H9 (cell line): ENCODE measurements at regions not wholly inside any gene's neighbourhood (a gene's known extent, or its start where the extent isn't known, plus 50 kb on each side); places are given as distances from the start of the nearest gene placed in this dataset.
A peak's percentile ranks its signal among the peaks of the same experiment; 100 is the strongest.
"Not testable (repeated sequence)": the region's sequence is repeated elsewhere in the genome, so short reads cannot be mapped to it uniquely, and the experiment has no call there.

ENCODE experiments used
- DNase-seq: peaks from one replicate; pipeline ENCODE4 v3.0.0-alpha.2; 2017
- H2AFZ ChIP-seq: one replicate; pipeline ENCODE4 v1.6.1; 2013; ENCODE audit warnings: mild to moderate bottlenecking, low read length, control low read depth, moderate library complexity
- H2AK5ac ChIP-seq: 2 replicates; pipeline ENCODE4 v1.6.1; 2013; ENCODE audit warnings: low read length, control low read depth, mixed read lengths; ENCODE audit not compliant: insufficient read length
- H2BK120ac ChIP-seq: one replicate; pipeline ENCODE4 v1.6.1; 2013; ENCODE audit warnings: low read depth, mild to moderate bottlenecking, low read length, control low read depth, inconsistent platforms; ENCODE audit not compliant: poor library complexity, severe bottlenecking
- H2BK12ac ChIP-seq: 2 replicates; pipeline ENCODE4 v1.6.1; 2013; ENCODE audit warnings: low read length, control low read depth, mixed read lengths, low read depth; ENCODE audit not compliant: insufficient read length
- H2BK15ac ChIP-seq: 2 replicates; pipeline ENCODE4 v1.6.1; 2013; ENCODE audit warnings: low read depth, low read length, control low read depth
- H2BK20ac ChIP-seq: one replicate; pipeline ENCODE4 v1.6.1; 2013; ENCODE audit warnings: low read depth, mild to moderate bottlenecking, low read length, control low read depth, inconsistent platforms; ENCODE audit not compliant: poor library complexity, severe bottlenecking
- H2BK5ac ChIP-seq: 2 replicates; pipeline ENCODE4 v1.6.1; 2013; ENCODE audit warnings: low read length, control low read depth, mixed read lengths; ENCODE audit not compliant: insufficient read length
- H3K14ac ChIP-seq: 2 replicates; pipeline ENCODE4 v1.6.1; 2013; ENCODE audit warnings: low read length, control low read depth; ENCODE audit not compliant: insufficient read depth
- H3K18ac ChIP-seq: 2 replicates; pipeline ENCODE4 v1.6.1; 2013; ENCODE audit warnings: low read depth, mild to moderate bottlenecking, mixed read lengths, low read length, control low read depth; ENCODE audit not compliant: insufficient read length
- H3K23ac ChIP-seq: 2 replicates; pipeline ENCODE4 v1.6.1; 2013; ENCODE audit warnings: low read length, control low read depth, mixed read lengths, low read depth; ENCODE audit not compliant: insufficient read length
- H3K23me2 ChIP-seq: 2 replicates; pipeline ENCODE4 v1.6.1; 2013; ENCODE audit warnings: low read depth, mild to moderate bottlenecking, mixed read lengths, low read length, control low read depth; ENCODE audit not compliant: insufficient read length, poor library complexity, severe bottlenecking
- H3K27ac ChIP-seq: 2 replicates; pipeline ENCODE4 v1.5.1; 2013; ENCODE audit warnings: low read length, control low read depth, mixed read lengths, low read depth; ENCODE audit not compliant: insufficient read length
- H3K27me3 ChIP-seq: 2 replicates; pipeline ENCODE4 v1.6.1; 2013; ENCODE audit warnings: low read length, control low read depth, inconsistent platforms; ENCODE audit not compliant: insufficient read depth
- H3K4ac ChIP-seq: 2 replicates; pipeline ENCODE4 v1.6.1; 2013; ENCODE audit warnings: low read depth, mild to moderate bottlenecking, control low read depth, inconsistent platforms, low read length, moderate library complexity
- H3K4me1 ChIP-seq: 2 replicates; pipeline ENCODE4 v1.6.1; 2013; ENCODE audit warnings: low read length, control low read depth, inconsistent platforms; ENCODE audit not compliant: insufficient read depth
- H3K4me2 ChIP-seq: 2 replicates; pipeline ENCODE4 v1.6.1; 2013; ENCODE audit warnings: low read length, control low read depth, mixed read lengths; ENCODE audit not compliant: insufficient read length, insufficient read depth
- H3K56ac ChIP-seq: 2 replicates; pipeline ENCODE4 v1.6.1; 2013; ENCODE audit warnings: low read depth, mild to moderate bottlenecking, mixed read lengths, low read length, control low read depth; ENCODE audit not compliant: insufficient read length
- H3K79me1 ChIP-seq: 2 replicates; pipeline ENCODE4 v1.6.1; 2013; ENCODE audit warnings: low read depth, mild to moderate bottlenecking, moderate library complexity, low read length, control low read depth, inconsistent platforms; ENCODE audit not compliant: insufficient read depth, poor library complexity, severe bottlenecking
- H3K79me2 ChIP-seq: 2 replicates; pipeline ENCODE4 v1.6.1; 2013; ENCODE audit warnings: low read length, control low read depth, inconsistent platforms; ENCODE audit not compliant: insufficient read depth
- H3K9ac ChIP-seq: 2 replicates; pipeline ENCODE4 v1.6.1; 2013; ENCODE audit warnings: low read length, control low read depth, mixed read lengths; ENCODE audit not compliant: insufficient read length; ENCODE audit errors: extremely low read depth
- H3K9me3 ChIP-seq: one replicate; pipeline ENCODE4 v1.6.1; 2013; ENCODE audit warnings: low read depth, low read length, inconsistent platforms; ENCODE audit not compliant: control insufficient read depth
- H3T11ph ChIP-seq: one replicate; pipeline ENCODE4 v1.6.1; 2013; ENCODE audit warnings: mild to moderate bottlenecking, low read length, control low read depth, inconsistent platforms
- H4K20me1 ChIP-seq: one replicate; pipeline ENCODE4 v1.6.1; 2013; ENCODE audit not compliant: control insufficient read depth, insufficient read length, insufficient read depth
- H4K5ac ChIP-seq: 2 replicates; pipeline ENCODE4 v1.6.1; 2013; ENCODE audit warnings: low read depth, mild to moderate bottlenecking, mixed read lengths, low read length, control low read depth; ENCODE audit not compliant: insufficient read length
- H4K8ac ChIP-seq: replicated peaks from 2 replicates; pipeline ENCODE4 v1.6.1; 2013; ENCODE audit warnings: low read length, control low read depth, mixed read lengths, low read depth; ENCODE audit not compliant: insufficient read length
- H4K91ac ChIP-seq: 2 replicates; pipeline ENCODE4 v1.6.1; 2013; ENCODE audit warnings: low read depth, mild to moderate bottlenecking, moderate library complexity, mixed read lengths, low read length, control low read depth; ENCODE audit not compliant: insufficient read length
- H3K27ac Mint-ChIP-seq, 3 experiments: 2 replicates in 2 of 3; 3 replicates in 1 of 3; pipeline ENCODE4 v1.8.0; 2020 to 2021; ENCODE audit warnings: mixed read lengths in 3 of 3, mild to moderate bottlenecking in 1 of 3, moderate library complexity in 1 of 3
- H3K27me3 Mint-ChIP-seq: 2 replicates; pipeline ENCODE4 v1.8.0; 2021; ENCODE audit warnings: low read depth, mild to moderate bottlenecking, moderate library complexity, mixed read lengths
- H3K36me3 Mint-ChIP-seq, 3 experiments: 2 replicates in 2 of 3; 3 replicates in 1 of 3; pipeline ENCODE4 v1.8.0; 2020 to 2021; ENCODE audit warnings: low read depth in 3 of 3, mixed read lengths in 3 of 3; ENCODE audit not compliant: insufficient read depth in 1 of 3
- H3K4me1 Mint-ChIP-seq, 2 experiments: 2 replicates each; pipeline ENCODE4 v1.8.0; 2020; ENCODE audit warnings: mixed read lengths in 2 of 2
- H3K4me3 Mint-ChIP-seq, 2 experiments: 2 replicates in 1 of 2; 3 replicates in 1 of 2; pipeline ENCODE4 v1.8.0; 2020 to 2021; ENCODE audit warnings: mild to moderate bottlenecking in 2 of 2, mixed read lengths in 2 of 2, moderate library complexity in 1 of 2
- H3K9me3 Mint-ChIP-seq, 2 experiments: 2 replicates in 1 of 2; 3 replicates in 1 of 2; pipeline ENCODE4 v1.8.0; 2020; ENCODE audit warnings: mild to moderate bottlenecking in 2 of 2, mixed read lengths in 2 of 2, moderate library complexity in 1 of 2
- WGBS: extraction: QIAGEN DNeasy Blood & Tissue Kit; methylation state at CpG from one replicate; pipeline ENCODE4 v1.1.7; 2013; ENCODE audit warnings: missing lambda C conversion rate, low lambda C conversion rate, mixed read lengths; ENCODE audit not compliant: insufficient read length; ENCODE audit errors: extremely low coverage; 5-methylcytosine and 5-hydroxymethylcytosine counted together
- TF ChIP-seq, protein P1 (sequence below): fragments of 200-600 bp; sonication (generic); conservative IDR thresholded peaks from 3 replicates; pipeline ENCODE4 v1.8.0; 2021; ENCODE audit warnings: antibody characterized with exemption, mild to moderate bottlenecking

DNA sequence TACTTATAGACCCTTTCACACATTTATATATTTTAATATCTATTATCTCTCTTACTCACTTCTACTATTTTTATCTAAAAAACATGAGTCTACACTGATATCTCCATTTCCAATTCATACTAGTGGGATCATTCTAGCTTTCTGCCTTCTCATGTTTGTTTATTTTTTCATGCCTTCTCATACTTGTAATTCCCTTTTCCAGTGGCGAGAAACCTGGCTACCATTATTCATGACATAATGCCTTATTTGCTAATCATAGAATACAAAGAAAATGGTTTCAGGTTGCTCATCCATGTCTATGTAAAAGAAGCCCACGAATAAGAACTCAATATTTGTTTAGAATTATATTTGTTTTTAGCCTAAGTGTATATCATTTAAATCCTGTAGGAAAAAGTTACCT lies 232.7 kb upstream of the ACTBL2 start:
- Histone ChIP-seq H2AK5ac (no peak overlapping the region), H3K27me3 (no peaks in the 10 kb centered on the region), H2BK20ac (no peak overlapping the region), H3K4ac (no peak overlapping the region), H4K91ac (no peak overlapping the region), H3K18ac (no peak overlapping the region), H2BK15ac (no peak overlapping the region), H3K14ac (no peak overlapping the region), H3T11ph (no peak overlapping the region), H3K27ac (no peak overlapping the region), H3K4me1 (no peaks in the 10 kb centered on the region; the same call in 1 of the 2 replicates), H2AFZ (no peak overlapping the region), H3K79me1 (no peaks in the 10 kb centered on the region), H4K5ac (no peak overlapping the region), H2BK120ac (no peak overlapping the region), H3K23ac (no peak overlapping the region), H3K9ac (no peak overlapping the region), H4K20me1 (no peaks in the 10 kb centered on the region), H3K79me2 (no peaks in the 10 kb centered on the region), H2BK5ac (no peak overlapping the region), H3K56ac (no peak overlapping the region), H4K8ac (no peak overlapping the region), H3K23me2 (no peaks in the 10 kb centered on the region), H3K4me2 (no peak overlapping the region), H2BK12ac (no peak overlapping the region), H3K9me3 (no peaks in the 10 kb centered on the region)
- H3K4me3 Mint-ChIP-seq, result no peak overlapping the region
- WGBS, result no CpG with 5 or more reads among the region's 2 CpGs
- H3K9me3 Mint-ChIP-seq, result peaks cover 6% of the 10 kb centered on the region in 2 experiments; a peak in 4 of 5 replicates
- TF ChIP-seq, protein P1, sequence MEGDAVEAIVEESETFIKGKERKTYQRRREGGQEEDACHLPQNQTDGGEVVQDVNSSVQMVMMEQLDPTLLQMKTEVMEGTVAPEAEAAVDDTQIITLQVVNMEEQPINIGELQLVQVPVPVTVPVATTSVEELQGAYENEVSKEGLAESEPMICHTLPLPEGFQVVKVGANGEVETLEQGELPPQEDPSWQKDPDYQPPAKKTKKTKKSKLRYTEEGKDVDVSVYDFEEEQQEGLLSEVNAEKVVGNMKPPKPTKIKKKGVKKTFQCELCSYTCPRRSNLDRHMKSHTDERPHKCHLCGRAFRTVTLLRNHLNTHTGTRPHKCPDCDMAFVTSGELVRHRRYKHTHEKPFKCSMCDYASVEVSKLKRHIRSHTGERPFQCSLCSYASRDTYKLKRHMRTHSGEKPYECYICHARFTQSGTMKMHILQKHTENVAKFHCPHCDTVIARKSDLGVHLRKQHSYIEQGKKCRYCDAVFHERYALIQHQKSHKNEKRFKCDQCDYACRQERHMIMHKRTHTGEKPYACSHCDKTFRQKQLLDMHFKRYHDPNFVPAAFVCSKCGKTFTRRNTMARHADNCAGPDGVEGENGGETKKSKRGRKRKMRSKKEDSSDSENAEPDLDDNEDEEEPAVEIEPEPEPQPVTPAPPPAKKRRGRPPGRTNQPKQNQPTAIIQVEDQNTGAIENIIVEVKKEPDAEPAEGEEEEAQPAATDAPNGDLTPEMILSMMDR, result no peak
- H3K36me3 Mint-ChIP-seq, result 0 out of 7 replicates have a peak, but pooled peaks cover 0 to 6% (median 0%) of the 10 kb centered on the region in 3 experiments
- peaks cover 12 to 15% of the 10 kb centered on the region in 2 experiments for H3K4me1 Mint-ChIP-seq
- no peak for DNase-seq
- H3K27ac Mint-ChIP-seq, result no peak overlapping the region
- no peaks in the 10 kb centered on the region for H3K27me3 Mint-ChIP-seq

DNA sequence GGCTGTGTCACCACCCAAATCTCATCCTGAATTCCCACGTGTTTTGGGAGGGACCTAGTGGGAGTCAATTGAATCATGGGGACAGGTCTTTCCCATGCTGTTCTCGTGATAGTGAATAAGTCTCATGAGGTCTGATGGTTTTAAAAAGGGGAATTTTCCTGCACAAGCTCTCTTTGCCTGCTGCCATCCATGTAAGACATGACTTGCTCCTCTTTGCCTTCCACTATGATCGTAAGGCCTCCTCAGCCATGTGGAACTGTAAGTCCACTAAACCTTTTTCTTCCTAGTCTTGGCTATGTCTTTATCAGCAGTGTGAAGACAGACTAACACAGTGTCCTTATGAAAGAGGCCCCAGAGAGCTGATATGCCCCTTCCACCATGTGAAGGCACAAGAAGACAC lies 230.9 kb upstream of the ACTBL2 start:
- not testable (repeated sequence) for H4K91ac ChIP-seq, H2BK5ac ChIP-seq, H4K20me1 ChIP-seq, H3K36me3 Mint-ChIP-seq, H3K79me2 ChIP-seq, H3T11ph ChIP-seq, H3K9ac ChIP-seq, H3K4me2 ChIP-seq, H3K4me1 ChIP-seq, H3K27me3 Mint-ChIP-seq, H3K27me3 ChIP-seq, H3K79me1 ChIP-seq, H3K14ac ChIP-seq, H3K23ac ChIP-seq, H3K56ac ChIP-seq, H3K18ac ChIP-seq, DNase-seq, H3K4me3 Mint-ChIP-seq, H3K9me3 ChIP-seq, H2BK120ac ChIP-seq, H2BK15ac ChIP-seq, H2BK20ac ChIP-seq, H3K23me2 ChIP-seq, H3K27ac ChIP-seq, H4K5ac ChIP-seq, H2BK12ac ChIP-seq, H2AFZ ChIP-seq, H3K4ac ChIP-seq, H2AK5ac ChIP-seq, H4K8ac ChIP-seq
- Mint-ChIP-seq H3K27ac (peak overlapping the region in 1 of 3 experiments; percentile 50; a peak in 1 of 7 replicates), H3K4me1 (peaks cover 13 to 15% of the 10 kb centered on the region in 2 experiments), H3K9me3 (peaks cover 9 to 11% of the 10 kb centered on the region in 2 experiments; a peak in 4 of 5 replicates)
- no CpG with 5 or more reads among the region's 3 CpGs for WGBS
